A549 (cell line): ENCODE measurements at regions not wholly inside any gene's neighbourhood (a gene's known extent, or its start where the extent isn't known, plus 50 kb on each side); places are given as distances from the start of the nearest gene placed in this dataset.

Source experiments
- CBX2 ChIP-seq: fragments of 200-600 bp; sonication (generic); IDR thresholded peaks from 2 replicates; pipeline ENCODE4 v1.6.1; 2016; ENCODE audit warnings: low read depth, mild to moderate bottlenecking, borderline replicate concordance
- CTCF ChIP-seq: fragments of >200 bp; sonication (Bioruptor Twin); formaldehyde crosslinking; IDR thresholded peaks from 3 replicates; pipeline ENCODE4 v1.5.1; 2016
- EP300 ChIP-seq, 2 experiments: fragments of >200 bp; sonication (Bioruptor Twin); formaldehyde crosslinking; IDR thresholded peaks; 2 replicates in 1 of 2; 3 replicates in 1 of 2; pipeline ENCODE4 v1.6.1; 2016 to 2017
- HOXA7 ChIP-seq: fragments of 250-450 bp; sonication (Bioruptor Pico); IDR thresholded peaks from 2 replicates; pipeline ENCODE4 v1.5.0; 2020; ENCODE audit warnings: mild to moderate bottlenecking, moderate library complexity
- RAD21 ChIP-seq, 2 experiments: fragments of >200 bp in 1 of 2; sonication (Bioruptor Twin) in 1 of 2; formaldehyde crosslinking in 1 of 2; IDR thresholded peaks in 1 of 2; conservative IDR thresholded peaks in 1 of 2; 2 replicates in 1 of 2; 3 replicates in 1 of 2; pipeline ENCODE4 v1.6.1; 2012 to 2018; ENCODE audit warnings: inconsistent platforms in 1 of 2
- RNF2 ChIP-seq: fragments of 200-600 bp; sonication (generic); IDR thresholded peaks from 2 replicates; pipeline ENCODE4 v1.6.1; 2016; ENCODE audit warnings: low read depth, mild to moderate bottlenecking, antibody characterized with exemption, moderate library complexity, borderline replicate concordance

GRCh38 chr3:177451301-177451750, 254.0 kb upstream of the TBL1XR1 start:
- TF ChIP-seq RNF2, result no peak
- no peak for TF ChIP-seq EP300 (IDR thresholded peaks at IDR 0.05)
- no peak for TF ChIP-seq CTCF
- no peak for TF ChIP-seq CBX2
- no peak for TF ChIP-seq RAD21 (conservative IDR thresholded peaks at IDR 0.05 in 1 of 2, IDR thresholded peaks at IDR 0.05 in 1 of 2)
- no peak for TF ChIP-seq HOXA7 (CRISPR knock-in tag)
